ENCODE measurements at regions not wholly inside any gene's neighbourhood (a gene's known extent, or its start where the extent isn't known, plus 50 kb on each side); places are given as distances from the start of the nearest gene placed in this dataset.

DNA sequence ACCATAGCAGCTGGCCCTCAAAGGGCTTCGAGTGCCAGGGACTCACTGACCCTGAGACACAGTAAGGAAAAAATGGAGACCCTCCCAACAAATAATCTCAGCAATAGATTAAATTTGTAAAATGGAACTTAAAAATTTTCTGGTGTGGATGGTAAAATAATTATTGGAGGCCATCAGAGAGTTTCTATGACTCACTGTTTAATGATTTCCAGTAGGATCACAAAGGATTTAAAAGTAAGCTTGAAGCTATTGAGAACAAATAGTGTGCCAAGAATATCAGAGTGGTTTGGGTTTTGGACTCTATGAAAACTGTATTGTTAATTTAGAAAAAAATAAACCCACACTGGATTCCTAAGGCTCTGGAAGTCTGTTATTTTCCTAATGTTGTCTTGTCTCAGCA lies 115.2 kb upstream of the AKIRIN2 start:
- DNase-seq (no peak), ATAC-seq (ENCODE audit: low read depth) (no peak)
- no peak for TF ChIP-seq CTCF (IDR thresholded peaks at IDR 0.05)
- Mint-ChIP-seq H3K4me3 (no peak overlapping the region), H3K27ac (no peak overlapping the region), H3K27me3 (no peaks in the 10 kb centered on the region), H3K36me3 (ENCODE audit: low read depth) (no peaks in the 10 kb centered on the region), H3K4me1 (no peaks in the 10 kb centered on the region), H3K9me3 (no peaks in the 10 kb centered on the region)
- POLR2A ChIA-PET, result no interaction called here
- CTCF ChIA-PET, result no interaction called here
- intact Hi-C loops (cut with micrococcal nuclease), result no loop called here

- POLR2A ChIA-PET, result interaction anchor here (0.6 kb wide), 1 partner anchor 26 kb away, joined by 3 read pairs; no protein-coding TSS in a partner anchor
- Mint-ChIP-seq H3K9me3 (no peaks in the 10 kb centered on the region), H3K27me3 (no peaks in the 10 kb centered on the region)
Observed at GRCh38 chr6:87815449-87815848, 113.4 kb upstream of the AKIRIN2 start.

DNA sequence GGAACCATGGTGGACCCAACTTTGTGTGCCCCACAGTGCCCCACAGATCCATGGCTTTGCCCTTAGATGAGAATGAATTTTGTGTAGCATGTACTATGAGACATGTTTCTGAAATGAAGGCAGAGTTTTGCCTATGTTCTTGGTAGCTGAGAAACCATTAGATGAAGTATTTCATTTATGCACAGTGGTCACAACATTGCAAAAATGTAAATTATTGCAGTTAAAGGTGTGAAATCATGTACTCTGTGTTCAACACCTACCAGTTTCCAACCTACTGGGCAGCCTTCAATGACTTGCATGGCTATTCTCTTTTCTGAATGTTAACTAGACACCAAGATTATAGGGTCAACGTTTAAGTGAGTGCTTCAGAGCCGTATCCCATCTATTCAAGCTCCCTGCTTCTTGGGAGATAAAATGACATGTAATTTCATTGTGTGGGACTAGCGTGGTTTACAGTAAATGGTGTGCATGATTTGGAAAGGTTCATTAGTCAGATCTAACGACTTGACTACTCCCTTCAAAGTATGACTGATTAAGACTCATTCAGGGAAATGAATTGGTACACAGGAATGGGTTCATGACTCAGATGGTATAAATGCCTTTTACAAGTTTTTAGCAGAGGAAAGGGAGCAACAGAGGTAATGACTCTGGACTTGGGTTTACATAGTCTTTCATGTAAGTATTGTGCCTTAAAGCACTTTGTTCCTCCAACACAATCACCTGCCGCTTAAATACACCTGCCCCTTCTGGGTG lies 106.1 kb upstream of the AKIRIN2 start:
- H3K27ac Mint-ChIP-seq, result no peak overlapping the region
- TF ChIP-seq CTCF (IDR thresholded peaks at IDR 0.05), result no peak
- no peaks in the 10 kb centered on the region for H3K9me3 Mint-ChIP-seq
- H3K4me1 Mint-ChIP-seq, result peaks cover 26% of the 10 kb centered on the region
- CTCF ChIA-PET, result no interaction called here
- intact Hi-C loops (cut with micrococcal nuclease), result no loop called here
- no peak overlapping the region for H3K4me3 Mint-ChIP-seq
- POLR2A ChIA-PET, result interaction anchor here (1.1 kb wide), 1 partner anchor 51 kb away, joined by 3 read pairs; no protein-coding TSS in a partner anchor
- H3K27me3 Mint-ChIP-seq, result no peaks in the 10 kb centered on the region
- H3K36me3 Mint-ChIP-seq (ENCODE audit: low read depth), result no peaks in the 10 kb centered on the region
- ATAC-seq (ENCODE audit: low read depth) (no peak), DNase-seq (no peak)

More at GRCh38 chr6:87815449-87815848, 113.4 kb upstream of the AKIRIN2 start:
- CTCF ChIA-PET, result no interaction called here
- TF ChIP-seq CTCF (IDR thresholded peaks at IDR 0.05), result no peak
- no peak overlapping the region for H3K4me3 Mint-ChIP-seq
- no peaks in the 10 kb centered on the region for H3K36me3 Mint-ChIP-seq (ENCODE audit: low read depth)
- intact Hi-C loops (cut with micrococcal nuclease), result no loop called here
- no peak overlapping the region for H3K27ac Mint-ChIP-seq
- H3K4me1 Mint-ChIP-seq, result no peaks in the 10 kb centered on the region
- no peak for DNase-seq
- ATAC-seq (ENCODE audit: low read depth), result no peak

DNA sequence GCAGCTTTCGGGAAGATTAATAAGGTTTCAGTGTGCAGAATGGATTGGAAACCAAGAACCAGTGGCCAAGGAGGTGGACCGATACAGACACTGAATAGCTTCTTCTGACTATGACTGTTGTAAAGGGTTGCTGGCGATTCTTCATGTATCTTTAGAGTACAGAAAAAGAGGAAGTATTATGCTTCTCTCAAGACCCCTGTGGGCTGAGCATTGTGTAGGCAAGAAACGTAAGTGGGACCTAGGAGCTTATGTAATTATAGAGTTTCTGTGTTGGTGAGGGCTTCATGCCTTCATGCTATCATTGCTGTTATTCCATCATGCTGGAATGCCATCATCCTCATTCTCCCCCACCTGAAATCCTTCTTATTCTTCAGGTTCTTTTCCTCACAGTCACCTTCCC lies 105.4 kb upstream of the AKIRIN2 start:
- DNase-seq (no peak), ATAC-seq (ENCODE audit: low read depth) (peak; percentile 80)
- H3K27me3 Mint-ChIP-seq, result no peaks in the 10 kb centered on the region
- no peak overlapping the region for H3K4me3 Mint-ChIP-seq
- peaks cover 26% of the 10 kb centered on the region for H3K4me1 Mint-ChIP-seq
- H3K9me3 Mint-ChIP-seq, result no peaks in the 10 kb centered on the region
- no peaks in the 10 kb centered on the region for H3K36me3 Mint-ChIP-seq (ENCODE audit: low read depth)
- no peak overlapping the region for H3K27ac Mint-ChIP-seq
- ChIA-PET POLR2A (interaction anchor here (1.1 kb wide), 1 partner anchor 51 kb away, joined by 3 read pairs; no protein-coding TSS in a partner anchor), CTCF (no interaction called here)
- no peak for TF ChIP-seq CTCF (IDR thresholded peaks at IDR 0.05)
- intact Hi-C loops (cut with micrococcal nuclease), result loop anchor here (2.0 kb wide), 1 partner anchor 15 kb away; no protein-coding TSS in a partner anchor

- H3K4me3 Mint-ChIP-seq, result no peak overlapping the region
- intact Hi-C loops (cut with micrococcal nuclease), result loop anchor here (2.0 kb wide), 1 partner anchor 14 kb away; no protein-coding TSS in a partner anchor
- no peak for TF ChIP-seq CTCF (IDR thresholded peaks at IDR 0.05)
- H3K27me3 Mint-ChIP-seq, result no peaks in the 10 kb centered on the region
- no peaks in the 10 kb centered on the region for H3K36me3 Mint-ChIP-seq (ENCODE audit: low read depth)
- ChIA-PET POLR2A (interaction anchor here (0.7 kb wide), 1 partner anchor 217 kb away, joined by 3 read pairs; the partner anchor contains the start of genes ORC3 and RARS2), CTCF (no interaction called here)
- ATAC-seq (ENCODE audit: low read depth) (no peak), DNase-seq (no peak)
- H3K9me3 Mint-ChIP-seq, result no peaks in the 10 kb centered on the region
- H3K27ac Mint-ChIP-seq, result no peak overlapping the region
- peaks cover 28% of the 10 kb centered on the region for H3K4me1 Mint-ChIP-seq
Observed at GRCh38 chr6:87806635-87807034, 104.6 kb upstream of the AKIRIN2 start.

All from activated B cell treated with CpG ODN at 0.5 μM for 24 hours (primary cell).